Memory B cell (primary cell): ENCODE measurements at regions not wholly inside any gene's neighbourhood (a gene's known extent, or its start where the extent isn't known, plus 50 kb on each side); places are given as distances from the start of the nearest gene placed in this dataset.

ENCODE experiments used
- ATAC-seq: fragments of 150-1000 bp; cut with Tn5 transposase; 2 replicates; pipeline ENCODE4 v1.10.0; 2021; ENCODE audit warnings: low read depth, mild to moderate bottlenecking, moderate library complexity
- DNase-seq, 2 donors: peaks; one replicate each; pipeline ENCODE4 v3.0.0; 2022; ENCODE audit warnings: low spot score in 2 of 2
- H3K27ac Mint-ChIP-seq: one replicate; pipeline ENCODE4 v1.8.0; 2022; ENCODE audit warnings: mild to moderate bottlenecking, moderate library complexity, mixed read lengths
- H3K27me3 Mint-ChIP-seq: one replicate; pipeline ENCODE4 v1.8.0; 2022; ENCODE audit warnings: mixed read lengths
- H3K36me3 Mint-ChIP-seq: one replicate; pipeline ENCODE4 v1.8.0; 2022; ENCODE audit warnings: mild to moderate bottlenecking, mixed read lengths
- H3K4me1 Mint-ChIP-seq: one replicate; pipeline ENCODE4 v1.8.0; 2022; ENCODE audit warnings: mixed read lengths
- H3K4me3 Mint-ChIP-seq: one replicate; pipeline ENCODE4 v1.8.0; 2022; ENCODE audit warnings: mild to moderate bottlenecking, moderate library complexity, mixed read lengths
- H3K9me3 Mint-ChIP-seq: one replicate; pipeline ENCODE4 v1.8.0; 2022; ENCODE audit warnings: mixed read lengths

GRCh38 chr7:38002689-38003088 is 82.2 kb downstream of the EPDR1 start:
- H3K4me1 Mint-ChIP-seq: no peaks in the 10 kb centered on the region
- no peak overlapping the region for H3K4me3 Mint-ChIP-seq
- no peaks in the 10 kb centered on the region for H3K36me3 Mint-ChIP-seq
- DNase-seq: no peak
- no peaks in the 10 kb centered on the region for H3K27me3 Mint-ChIP-seq
- H3K27ac Mint-ChIP-seq: no peak overlapping the region
- no peaks in the 10 kb centered on the region for H3K9me3 Mint-ChIP-seq
- ATAC-seq: no peak

GRCh38 chr7:38006559-38006958 is 86.1 kb downstream of the EPDR1 start:
- no peak for DNase-seq
- Mint-ChIP-seq H3K4me3 (no peak overlapping the region), H3K9me3 (peaks cover 14% of the 10 kb centered on the region), H3K27me3 (peaks cover 2% of the 10 kb centered on the region), H3K4me1 (no peaks in the 10 kb centered on the region), H3K27ac (no peak overlapping the region), H3K36me3 (peaks cover 4% of the 10 kb centered on the region)
- ATAC-seq: no peak

DNA sequence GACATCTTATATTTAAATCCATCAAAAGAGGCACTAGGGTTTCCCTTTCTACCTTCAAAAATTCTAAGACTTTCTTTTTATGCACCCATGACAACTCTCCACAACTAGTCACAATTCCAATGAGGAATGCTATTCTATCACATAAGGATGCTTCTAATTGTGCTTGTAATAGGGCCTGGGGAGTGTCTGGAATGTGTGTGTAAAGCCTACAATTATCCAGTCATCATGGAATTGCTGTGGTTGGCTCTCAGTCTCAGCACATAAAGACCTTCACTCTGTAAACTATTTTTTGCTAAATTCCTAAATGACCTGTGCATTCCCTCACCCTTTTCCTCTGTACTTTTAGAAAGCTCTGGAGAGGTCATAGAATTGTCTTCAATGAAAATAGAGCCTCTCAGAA is 86.7 kb downstream of the EPDR1 start:
- Mint-ChIP-seq H3K27ac (no peak overlapping the region), H3K4me3 (no peak overlapping the region), H3K36me3 (peaks cover 4% of the 10 kb centered on the region), H3K27me3 (peaks cover 2% of the 10 kb centered on the region), H3K4me1 (no peaks in the 10 kb centered on the region), H3K9me3 (peaks cover 14% of the 10 kb centered on the region)
- ATAC-seq (no peak), DNase-seq (no peak)

DNA sequence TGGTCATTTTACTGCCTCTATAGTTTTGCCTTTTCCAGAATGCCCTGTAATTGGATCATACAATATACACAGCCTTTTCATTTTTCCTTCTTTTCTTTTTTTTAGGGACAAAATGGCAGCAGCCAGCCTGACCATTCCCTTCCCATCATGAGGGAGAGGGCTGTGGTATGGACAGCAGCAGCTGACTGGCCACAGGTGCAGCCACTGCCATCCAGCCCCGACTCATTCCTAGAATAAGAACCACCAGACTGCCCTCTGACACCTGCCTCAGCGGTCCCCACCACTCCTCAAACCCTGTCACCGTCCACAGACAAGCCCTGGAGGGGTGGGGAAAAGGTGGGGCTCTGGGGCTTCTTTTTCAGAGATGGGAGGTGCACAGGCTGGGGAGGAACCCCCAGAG is 92.8 kb downstream of the EPDR1 start:
- H3K27ac Mint-ChIP-seq: no peak overlapping the region
- no peak overlapping the region for H3K4me3 Mint-ChIP-seq
- no peaks in the 10 kb centered on the region for H3K4me1 Mint-ChIP-seq
- peaks cover 4% of the 10 kb centered on the region for H3K36me3 Mint-ChIP-seq
- H3K9me3 Mint-ChIP-seq: peaks cover 14% of the 10 kb centered on the region
- ATAC-seq (no peak), DNase-seq (no peak)
- peaks cover 7% of the 10 kb centered on the region for H3K27me3 Mint-ChIP-seq

- H3K36me3 Mint-ChIP-seq: no peaks in the 10 kb centered on the region
- H3K27ac Mint-ChIP-seq: no peak overlapping the region
- ATAC-seq (no peak), DNase-seq (no peak)
- H3K9me3 Mint-ChIP-seq: peaks cover 2% of the 10 kb centered on the region
- H3K27me3 Mint-ChIP-seq: peaks cover 6% of the 10 kb centered on the region
- no peak overlapping the region for H3K4me3 Mint-ChIP-seq
- no peaks in the 10 kb centered on the region for H3K4me1 Mint-ChIP-seq
Observed at GRCh38 chr7:38016567-38016966, 96.1 kb downstream of the EPDR1 start.

- Mint-ChIP-seq H3K9me3 (peaks cover 2% of the 10 kb centered on the region), H3K4me1 (no peaks in the 10 kb centered on the region)
Observed at GRCh38 chr7:38017320-38017719, 96.9 kb downstream of the EPDR1 start.

GRCh38 chr7:38020121-38020785 is 99.8 kb downstream of the EPDR1 start:
- DNase-seq (no peak), ATAC-seq (no peak)
- Mint-ChIP-seq H3K4me3 (no peak overlapping the region), H3K4me1 (no peaks in the 10 kb centered on the region), H3K36me3 (no peaks in the 10 kb centered on the region), H3K27me3 (peaks cover 4% of the 10 kb centered on the region), H3K27ac (no peak overlapping the region), H3K9me3 (peaks cover 2% of the 10 kb centered on the region)

More at GRCh38 chr7:38017320-38017719, 96.9 kb downstream of the EPDR1 start:
- ATAC-seq: no peak
- no peak overlapping the region for H3K27ac Mint-ChIP-seq
- peaks cover 6% of the 10 kb centered on the region for H3K27me3 Mint-ChIP-seq
- H3K4me3 Mint-ChIP-seq: no peak overlapping the region
- no peaks in the 10 kb centered on the region for H3K36me3 Mint-ChIP-seq
- DNase-seq: no peak

DNA sequence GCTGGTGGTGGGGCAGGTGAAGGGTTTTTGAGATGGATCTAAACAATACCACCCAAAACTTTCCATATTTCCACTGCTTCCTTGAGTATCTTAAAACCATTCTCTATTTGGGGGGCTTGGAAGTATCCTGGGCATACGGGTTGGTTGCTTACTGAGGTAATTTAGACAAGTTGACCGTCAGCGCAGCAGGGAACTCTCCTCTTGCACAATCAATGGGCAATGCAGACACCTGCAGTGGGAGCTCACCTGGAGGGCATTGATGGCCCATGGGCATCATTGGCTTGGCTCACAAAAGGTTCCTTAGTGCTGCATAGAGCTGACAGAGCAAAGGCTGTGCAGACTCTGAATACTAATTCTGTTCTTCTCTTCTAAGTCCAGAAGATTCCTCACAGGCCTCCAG is 101.5 kb downstream of the EPDR1 start:
- no peaks in the 10 kb centered on the region for H3K4me1 Mint-ChIP-seq
- peaks cover 2% of the 10 kb centered on the region for H3K9me3 Mint-ChIP-seq
- ATAC-seq: no peak
- H3K36me3 Mint-ChIP-seq: no peaks in the 10 kb centered on the region
- no peak overlapping the region for H3K4me3 Mint-ChIP-seq
- H3K27me3 Mint-ChIP-seq: peaks cover 3% of the 10 kb centered on the region
- H3K27ac Mint-ChIP-seq: no peak overlapping the region
- DNase-seq: no peak

GRCh38 chr7:38025815-38026214 is 105.4 kb downstream of the EPDR1 start:
- Mint-ChIP-seq H3K27ac (no peak overlapping the region), H3K36me3 (no peaks in the 10 kb centered on the region), H3K4me1 (no peaks in the 10 kb centered on the region), H3K27me3 (no peaks in the 10 kb centered on the region), H3K4me3 (no peak overlapping the region), H3K9me3 (no peaks in the 10 kb centered on the region)
- DNase-seq: no peak
- no peak for ATAC-seq

DNA sequence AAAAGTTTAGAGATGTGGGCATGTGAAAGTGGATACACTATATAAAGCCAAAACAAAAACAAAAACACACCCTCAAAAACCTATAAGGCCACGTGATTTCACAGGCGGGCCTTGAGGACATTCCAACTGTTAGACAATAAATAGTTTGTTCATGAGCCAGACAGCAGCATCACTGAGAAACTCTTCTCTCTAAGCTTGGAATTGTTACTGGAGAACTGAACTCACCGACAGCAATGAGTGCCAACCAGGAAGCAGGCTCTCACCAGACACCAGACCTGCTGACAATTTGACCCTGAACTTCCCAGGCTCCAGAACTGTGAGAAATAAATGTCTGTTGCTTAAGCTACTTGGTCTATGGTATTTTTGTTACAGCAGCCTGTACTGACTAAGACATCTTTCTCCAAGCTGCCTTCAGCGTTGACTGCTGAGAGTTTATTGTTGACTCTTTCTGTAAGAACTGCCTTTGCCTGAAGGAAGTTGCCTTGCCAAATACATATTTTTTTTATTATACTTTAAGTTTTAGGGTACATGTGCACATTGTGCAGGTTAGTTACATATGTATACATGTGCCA is 107.5 kb downstream of the EPDR1 start:
- DNase-seq: no peak
- ATAC-seq: no peak
- H3K4me1 Mint-ChIP-seq: no peaks in the 10 kb centered on the region
- H3K27me3 Mint-ChIP-seq: no peaks in the 10 kb centered on the region
- no peaks in the 10 kb centered on the region for H3K9me3 Mint-ChIP-seq
- no peak overlapping the region for H3K27ac Mint-ChIP-seq
- no peaks in the 10 kb centered on the region for H3K36me3 Mint-ChIP-seq
- H3K4me3 Mint-ChIP-seq: no peak overlapping the region

DNA sequence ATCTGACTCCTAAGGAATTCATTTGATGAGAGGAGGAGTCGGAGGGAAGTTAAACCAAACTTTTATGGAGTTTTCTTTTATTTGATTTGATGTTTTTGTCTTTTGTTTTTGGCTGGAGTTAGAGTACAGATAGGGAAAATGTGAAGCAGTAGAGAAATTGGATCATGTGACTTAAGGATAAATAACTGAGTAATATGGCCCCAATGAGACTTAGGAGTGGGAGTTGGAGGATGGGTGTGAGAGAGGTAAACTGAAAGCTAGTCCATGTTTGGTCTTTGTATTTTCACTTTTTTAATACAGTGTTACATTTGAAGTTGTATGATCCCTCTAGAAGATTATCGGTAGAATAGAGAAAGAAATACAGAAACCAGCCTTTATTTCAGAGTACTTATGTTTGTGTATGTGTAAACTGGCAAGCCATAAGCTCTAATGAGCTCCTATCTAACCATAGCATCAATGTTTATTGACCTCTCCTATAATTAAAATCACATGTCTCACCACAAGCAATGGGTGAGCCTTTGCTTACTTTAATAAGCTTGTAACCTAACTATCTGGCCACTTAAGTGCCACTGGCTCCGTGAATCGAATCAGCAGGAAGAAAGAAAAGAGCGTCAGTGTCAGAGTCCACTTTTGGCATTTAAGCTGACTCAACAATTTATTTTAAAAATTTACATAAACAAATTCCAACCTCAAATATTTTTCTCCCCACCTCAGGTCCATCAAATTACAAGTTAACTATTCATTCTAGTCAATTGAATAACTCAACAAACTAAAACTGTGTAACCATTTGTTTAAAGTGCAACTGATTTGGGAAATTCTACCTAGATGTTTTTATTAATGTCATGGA is 113.8 kb downstream of the EPDR1 start:
- no peak overlapping the region for H3K4me3 Mint-ChIP-seq
- H3K27ac Mint-ChIP-seq: no peak overlapping the region
- DNase-seq (no peak), ATAC-seq (no peak)
- H3K4me1 Mint-ChIP-seq: no peaks in the 10 kb centered on the region
- peaks cover 6% of the 10 kb centered on the region for H3K27me3 Mint-ChIP-seq
- H3K36me3 Mint-ChIP-seq: no peaks in the 10 kb centered on the region
- H3K9me3 Mint-ChIP-seq: peaks cover 1% of the 10 kb centered on the region

DNA sequence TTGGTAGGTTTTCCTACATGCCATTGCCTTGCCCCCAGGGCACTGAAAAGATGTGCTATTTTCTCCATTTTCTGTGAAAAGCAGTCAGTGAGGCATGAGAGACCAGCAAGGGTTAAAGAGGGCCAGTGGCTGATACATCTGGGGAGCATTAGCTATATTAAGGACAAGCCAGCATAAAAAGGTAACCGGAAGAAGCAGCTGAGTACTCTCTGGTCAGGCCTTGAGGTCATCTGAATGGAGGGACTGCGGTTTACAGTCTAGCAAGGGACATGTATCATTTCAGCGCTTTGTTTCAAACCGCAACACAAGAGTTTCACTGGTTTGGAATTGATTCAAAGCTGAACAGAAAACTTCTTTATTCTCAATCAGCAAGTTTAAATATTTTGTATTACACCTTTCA is 120.4 kb downstream of the EPDR1 start:
- Mint-ChIP-seq H3K27ac (no peak overlapping the region), H3K36me3 (no peaks in the 10 kb centered on the region), H3K4me1 (no peaks in the 10 kb centered on the region), H3K27me3 (peaks cover 2% of the 10 kb centered on the region), H3K9me3 (no peaks in the 10 kb centered on the region), H3K4me3 (no peak overlapping the region)
- DNase-seq (no peak), ATAC-seq (no peak)

- ATAC-seq (no peak), DNase-seq (no peak)
- H3K36me3 Mint-ChIP-seq: no peaks in the 10 kb centered on the region
- no peak overlapping the region for H3K4me3 Mint-ChIP-seq
- H3K27ac Mint-ChIP-seq: no peak overlapping the region
- H3K27me3 Mint-ChIP-seq: peaks cover 8% of the 10 kb centered on the region
- peaks cover 9% of the 10 kb centered on the region for H3K9me3 Mint-ChIP-seq
- no peaks in the 10 kb centered on the region for H3K4me1 Mint-ChIP-seq
Observed at GRCh38 chr7:38049679-38050078, 128.4 kb upstream of the STARD3NL start.

DNA sequence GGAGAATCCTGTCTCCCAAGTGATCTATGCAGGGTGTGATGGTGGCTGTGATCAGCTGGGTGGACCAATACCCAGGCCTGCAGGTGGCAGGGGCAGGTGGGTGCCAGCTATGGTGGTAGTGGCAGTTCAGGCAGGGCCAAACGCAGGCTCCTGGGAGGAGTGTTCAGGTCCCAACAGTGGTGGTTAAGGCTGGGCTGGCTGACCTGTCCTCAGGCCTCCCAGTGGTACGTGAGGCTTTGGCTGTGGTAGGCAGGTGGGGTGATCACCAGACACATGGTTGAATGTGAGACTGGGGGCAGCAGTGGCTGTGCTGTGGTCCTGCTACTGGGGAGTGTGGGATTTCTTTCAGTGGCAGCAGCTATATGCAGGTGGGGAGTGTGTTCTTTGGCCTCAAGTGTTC is 126.7 kb upstream of the STARD3NL start:
- Mint-ChIP-seq H3K9me3 (peaks cover 9% of the 10 kb centered on the region), H3K27ac (no peak overlapping the region), H3K4me1 (no peaks in the 10 kb centered on the region), H3K4me3 (no peak overlapping the region), H3K36me3 (no peaks in the 10 kb centered on the region), H3K27me3 (peaks cover 8% of the 10 kb centered on the region)
- ATAC-seq: no peak
- DNase-seq: no peak
